PC-9 (cell line): ENCODE measurements at regions not wholly inside any gene's neighbourhood (a gene's known extent, or its start where the extent isn't known, plus 50 kb on each side); places are given as distances from the start of the nearest gene placed in this dataset.

Experiments used
- BruUV-seq: library from RNA; stranded (reverse); fragments of 400-500 nt; replicated peaks from 2 replicates; lab custom pipeline; 2021; lab: Mats Ljungman, UMichigan
- CTCF ChIA-PET: fragments of 300-600 bp; sonication (Branson Sonifier 250); formaldehyde crosslinking; loops from one replicate; lab custom pipeline; 2022; ENCODE audit warnings: antibody characterized with exemption; lab: Charles Lee
- POLR2A ChIA-PET: fragments of 300-600 bp; sonication (Branson Sonifier 250); formaldehyde crosslinking; loops from one replicate; lab custom pipeline; 2022; ENCODE audit warnings: antibody characterized with exemption; ENCODE audit not compliant: unreplicated experiment; lab: Charles Lee
- DNase-seq, 2 experiments: peaks; one replicate each; pipeline versions ENCODE4 v3.0.0 to v3.0.0-alpha.2; 2015 to 2022; ENCODE audit warnings: mixed read lengths in 1 of 2
- H2AFZ ChIP-seq: fragments of 200-600 bp; sonication (generic); 2 replicates; pipeline ENCODE4 v1.8.1; 2017; ENCODE audit warnings: antibody characterized with exemption
- H3F3A ChIP-seq: fragments of 200-600 bp; sonication (generic); 2 replicates; pipeline ENCODE4 v1.8.1; 2017; ENCODE audit warnings: antibody characterized with exemption, mild to moderate bottlenecking, low read depth; ENCODE audit not compliant: insufficient read depth
- H3K27ac ChIP-seq: fragments of 200-600 bp; sonication (generic); 2 replicates; pipeline ENCODE4 v1.6.1; 2016; ENCODE audit warnings: mixed run types
- H3K27me3 ChIP-seq: fragments of 200-600 bp; sonication (generic); 2 replicates; pipeline ENCODE4 v1.6.1; 2016; ENCODE audit warnings: low read depth, mixed run types; ENCODE audit not compliant: insufficient read depth
- H3K36me3 ChIP-seq: fragments of 200-600 bp; sonication (generic); 2 replicates; pipeline ENCODE4 v1.6.1; 2016; ENCODE audit warnings: low read depth, mixed run types
- H3K4me1 ChIP-seq: fragments of 200-600 bp; sonication (generic); replicated peaks from 2 replicates; pipeline ENCODE4 v1.6.1; 2016; ENCODE audit warnings: mixed run types; ENCODE audit not compliant: insufficient read depth
- H3K4me2 ChIP-seq: fragments of 200-600 bp; sonication (generic); 2 replicates; pipeline ENCODE4 v1.6.1; 2017; ENCODE audit warnings: mixed run types
- H3K4me3 ChIP-seq: fragments of 200-600 bp; sonication (generic); 2 replicates; pipeline ENCODE4 v1.6.1; 2016; ENCODE audit warnings: mixed run types
- H3K79me2 ChIP-seq: fragments of 200-600 bp; sonication (generic); 2 replicates; pipeline ENCODE4 v1.6.1; 2017; ENCODE audit warnings: low read depth, mixed run types
- H3K9me2 ChIP-seq: fragments of 200-600 bp; sonication (generic); 2 replicates; pipeline ENCODE4 v1.8.1; 2017; ENCODE audit warnings: mild to moderate bottlenecking; ENCODE audit not compliant: insufficient read depth
- H3K9me3 ChIP-seq: fragments of 200-600 bp; sonication (generic); 2 replicates; pipeline ENCODE4 v1.8.1; 2016; ENCODE audit warnings: low read depth; ENCODE audit not compliant: insufficient read depth
- H4K20me1 ChIP-seq: fragments of 200-600 bp; sonication (generic); 2 replicates; pipeline ENCODE4 v1.8.1; 2017; ENCODE audit not compliant: insufficient read depth
- CTCF ChIP-seq: fragments of 200-600 bp; sonication (generic); conservative IDR thresholded peaks from 2 replicates; pipeline ENCODE4 v1.6.1; 2017; ENCODE audit warnings: mixed run types, antibody characterized with exemption, mild to moderate bottlenecking, moderate library complexity
- EZH2 ChIP-seq: fragments of 200-600 bp; sonication (generic); IDR thresholded peaks from 2 replicates; pipeline ENCODE4 v1.8.0; 2017; ENCODE audit warnings: antibody characterized with exemption, low read depth
- intact Hi-C: fragments of 100-400 bp; cut with micrococcal nuclease; formaldehyde crosslinking; loops from one replicate; pipeline ENCODE4 v1.10.0; 2022; ENCODE audit not compliant: unreplicated experiment

DNA sequence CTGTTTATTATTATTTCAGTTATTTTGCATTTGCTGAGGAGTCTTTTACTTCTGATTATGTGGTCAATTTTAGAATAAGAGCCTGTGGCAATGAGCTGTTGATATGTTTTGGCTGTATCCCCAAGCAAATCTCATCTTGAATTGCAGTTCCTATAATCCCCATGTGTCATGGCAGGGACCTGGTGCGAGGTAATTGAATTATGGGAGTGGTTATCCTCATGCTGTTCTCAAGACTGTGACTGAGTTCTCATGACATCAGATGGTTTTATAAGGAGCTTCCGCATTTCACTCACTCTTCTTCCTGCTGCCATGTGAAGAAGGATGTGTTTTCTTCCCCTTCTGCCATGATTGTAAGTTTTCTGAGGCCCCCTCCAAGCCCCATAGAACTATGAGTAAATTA is 114.9 kb upstream of the SLCO6A1 start:
- H3K9me3 ChIP-seq: no peaks in the 10 kb centered on the region
- H3F3A ChIP-seq: no peaks in the 10 kb centered on the region
- H3K79me2 ChIP-seq: no peaks in the 10 kb centered on the region
- H3K9me2 ChIP-seq: no peaks in the 10 kb centered on the region
- no peak overlapping the region for H2AFZ ChIP-seq
- POLR2A ChIA-PET: no interaction called here
- no peak overlapping the region for H3K4me2 ChIP-seq
- H3K27ac ChIP-seq: no peak overlapping the region
- CTCF ChIA-PET: no interaction called here
- no peak for TF ChIP-seq CTCF
- no peak for TF ChIP-seq EZH2
- no peaks in the 10 kb centered on the region for H3K27me3 ChIP-seq
- no peaks in the 10 kb centered on the region for H4K20me1 ChIP-seq
- H3K36me3 ChIP-seq: no peaks in the 10 kb centered on the region
- BruUV-seq: no TSS peak
- no peak for DNase-seq
- H3K4me3 ChIP-seq: no peak overlapping the region
- intact Hi-C loops: no loop called here
- no peaks in the 10 kb centered on the region for H3K4me1 ChIP-seq

DNA sequence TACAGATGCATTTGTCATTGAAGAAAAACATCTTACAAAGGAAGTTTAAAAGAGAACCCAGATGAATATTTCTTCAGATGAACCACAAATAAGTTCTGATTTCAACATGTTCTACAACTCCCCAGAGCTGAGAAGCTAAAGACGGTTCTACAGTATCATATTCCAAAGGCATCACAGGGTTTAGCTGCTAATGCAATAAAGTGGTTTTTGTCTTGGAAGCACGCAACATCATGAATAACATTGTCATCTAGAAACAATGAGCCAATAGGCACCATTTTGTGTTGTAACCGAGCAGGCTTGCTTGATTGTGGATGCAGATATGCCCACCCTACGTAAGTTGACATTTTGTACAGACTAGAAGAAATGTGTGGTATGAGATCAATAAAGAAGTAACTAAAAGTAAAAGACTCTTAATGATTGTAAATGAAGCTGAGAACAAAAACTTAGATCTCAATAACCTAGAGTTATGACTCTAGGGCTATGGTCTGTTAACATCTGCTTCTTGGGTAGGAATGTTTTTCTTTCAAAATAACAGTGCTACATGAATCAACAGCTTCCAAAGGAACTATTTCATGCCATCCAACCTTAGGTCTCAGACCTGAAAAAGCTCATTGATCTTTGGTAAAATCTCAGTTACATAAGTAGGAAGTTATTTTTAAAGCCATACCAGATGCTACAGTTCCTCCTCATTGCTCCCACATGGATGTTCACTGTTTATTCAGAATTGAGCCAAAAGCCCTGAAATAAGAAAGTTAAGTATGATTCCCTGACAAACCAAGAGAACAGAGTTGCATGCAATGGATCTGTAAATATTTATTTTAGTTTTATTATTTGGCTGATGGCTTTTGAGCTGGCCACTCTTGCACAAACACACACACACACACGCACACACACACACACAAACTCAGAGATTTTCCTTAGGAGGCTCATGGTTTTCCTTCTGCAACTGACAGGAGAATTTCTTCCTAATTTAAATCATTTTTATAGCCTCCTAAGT is 118.7 kb upstream of the SLCO6A1 start:
- BruUV-seq: no TSS peak
- H3K79me2 ChIP-seq: no peaks in the 10 kb centered on the region
- no peak overlapping the region for H2AFZ ChIP-seq
- H3K27ac ChIP-seq: no peak overlapping the region
- H3K36me3 ChIP-seq: no peaks in the 10 kb centered on the region
- no peaks in the 10 kb centered on the region for H3K27me3 ChIP-seq
- H3K4me3 ChIP-seq: no peak overlapping the region
- peaks cover 7% of the 10 kb centered on the region; the same call in 1 of the 2 replicates for H3K9me3 ChIP-seq
- CTCF ChIA-PET: no interaction called here
- POLR2A ChIA-PET: no interaction called here
- TF ChIP-seq EZH2 (no peak), CTCF (no peak)
- H3K4me1 ChIP-seq: no peaks in the 10 kb centered on the region
- no peaks in the 10 kb centered on the region for H3F3A ChIP-seq
- DNase-seq: no peak
- no peaks in the 10 kb centered on the region for H3K9me2 ChIP-seq
- intact Hi-C loops: no loop called here
- H4K20me1 ChIP-seq: no peaks in the 10 kb centered on the region
- no peak overlapping the region for H3K4me2 ChIP-seq

DNA sequence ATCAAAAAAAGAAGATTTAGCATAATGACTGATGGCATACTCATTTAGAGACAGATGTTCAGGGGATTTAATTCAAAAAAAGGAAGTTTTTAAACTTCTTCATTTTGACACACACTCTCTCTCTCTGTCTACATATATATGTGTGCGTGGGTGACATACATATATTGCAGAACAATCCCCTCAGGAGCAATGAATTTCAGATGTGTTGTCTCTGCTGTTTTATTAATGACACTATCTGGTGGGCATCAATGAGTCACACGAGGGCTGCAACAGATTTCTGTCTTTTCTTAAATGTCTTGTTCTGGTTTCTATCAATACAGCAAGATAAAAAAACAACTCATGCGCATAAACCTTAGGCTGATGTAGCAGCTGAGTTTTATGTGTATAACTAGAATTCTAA is 123.5 kb upstream of the SLCO6A1 start:
- H3K27ac ChIP-seq: no peak overlapping the region
- peaks cover 6% of the 10 kb centered on the region for H3K4me1 ChIP-seq
- BruUV-seq: no TSS peak
- H4K20me1 ChIP-seq: no peaks in the 10 kb centered on the region
- intact Hi-C loops: no loop called here
- H3F3A ChIP-seq: no peaks in the 10 kb centered on the region; the same call in 1 of the 2 replicates
- H3K9me3 ChIP-seq: peaks cover 7% of the 10 kb centered on the region; the same call in 1 of the 2 replicates
- no peak overlapping the region for H2AFZ ChIP-seq
- ChIA-PET CTCF (no interaction called here), POLR2A (no interaction called here)
- no peaks in the 10 kb centered on the region for H3K27me3 ChIP-seq
- H3K4me3 ChIP-seq: no peak overlapping the region
- no peaks in the 10 kb centered on the region for H3K79me2 ChIP-seq
- no peak overlapping the region for H3K4me2 ChIP-seq
- no peak for TF ChIP-seq CTCF
- TF ChIP-seq EZH2: no peak
- H3K36me3 ChIP-seq: no peaks in the 10 kb centered on the region
- no peak for DNase-seq
- H3K9me2 ChIP-seq: no peaks in the 10 kb centered on the region
